H9 (cell line): ENCODE measurements at regions not wholly inside any gene's neighbourhood (a gene's known extent, or its start where the extent isn't known, plus 50 kb on each side); places are given as distances from the start of the nearest gene placed in this dataset.

Experiments
- DNase-seq: peaks from one replicate; pipeline ENCODE4 v3.0.0-alpha.2; 2017
- H2AFZ ChIP-seq: one replicate; pipeline ENCODE4 v1.6.1; 2013; ENCODE audit warnings: mild to moderate bottlenecking, low read length, control low read depth, moderate library complexity
- H2AK5ac ChIP-seq: 2 replicates; pipeline ENCODE4 v1.6.1; 2013; ENCODE audit warnings: low read length, control low read depth, mixed read lengths; ENCODE audit not compliant: insufficient read length
- H2BK120ac ChIP-seq: one replicate; pipeline ENCODE4 v1.6.1; 2013; ENCODE audit warnings: low read depth, mild to moderate bottlenecking, low read length, control low read depth, inconsistent platforms; ENCODE audit not compliant: poor library complexity, severe bottlenecking
- H2BK12ac ChIP-seq: 2 replicates; pipeline ENCODE4 v1.6.1; 2013; ENCODE audit warnings: low read length, control low read depth, mixed read lengths, low read depth; ENCODE audit not compliant: insufficient read length
- H2BK15ac ChIP-seq: 2 replicates; pipeline ENCODE4 v1.6.1; 2013; ENCODE audit warnings: low read depth, low read length, control low read depth
- H2BK20ac ChIP-seq: one replicate; pipeline ENCODE4 v1.6.1; 2013; ENCODE audit warnings: low read depth, mild to moderate bottlenecking, low read length, control low read depth, inconsistent platforms; ENCODE audit not compliant: poor library complexity, severe bottlenecking
- H2BK5ac ChIP-seq: 2 replicates; pipeline ENCODE4 v1.6.1; 2013; ENCODE audit warnings: low read length, control low read depth, mixed read lengths; ENCODE audit not compliant: insufficient read length
- H3K14ac ChIP-seq: 2 replicates; pipeline ENCODE4 v1.6.1; 2013; ENCODE audit warnings: low read length, control low read depth; ENCODE audit not compliant: insufficient read depth
- H3K18ac ChIP-seq: 2 replicates; pipeline ENCODE4 v1.6.1; 2013; ENCODE audit warnings: low read depth, mild to moderate bottlenecking, mixed read lengths, low read length, control low read depth; ENCODE audit not compliant: insufficient read length
- H3K23ac ChIP-seq: 2 replicates; pipeline ENCODE4 v1.6.1; 2013; ENCODE audit warnings: low read length, control low read depth, mixed read lengths, low read depth; ENCODE audit not compliant: insufficient read length
- H3K23me2 ChIP-seq: 2 replicates; pipeline ENCODE4 v1.6.1; 2013; ENCODE audit warnings: low read depth, mild to moderate bottlenecking, mixed read lengths, low read length, control low read depth; ENCODE audit not compliant: insufficient read length, poor library complexity, severe bottlenecking
- H3K27ac ChIP-seq: 2 replicates; pipeline ENCODE4 v1.5.1; 2013; ENCODE audit warnings: low read length, control low read depth, mixed read lengths, low read depth; ENCODE audit not compliant: insufficient read length
- H3K27me3 ChIP-seq: 2 replicates; pipeline ENCODE4 v1.6.1; 2013; ENCODE audit warnings: low read length, control low read depth, inconsistent platforms; ENCODE audit not compliant: insufficient read depth
- H3K4ac ChIP-seq: 2 replicates; pipeline ENCODE4 v1.6.1; 2013; ENCODE audit warnings: low read depth, mild to moderate bottlenecking, control low read depth, inconsistent platforms, low read length, moderate library complexity
- H3K4me1 ChIP-seq: 2 replicates; pipeline ENCODE4 v1.6.1; 2013; ENCODE audit warnings: low read length, control low read depth, inconsistent platforms; ENCODE audit not compliant: insufficient read depth
- H3K4me2 ChIP-seq: 2 replicates; pipeline ENCODE4 v1.6.1; 2013; ENCODE audit warnings: low read length, control low read depth, mixed read lengths; ENCODE audit not compliant: insufficient read length, insufficient read depth
- H3K56ac ChIP-seq: 2 replicates; pipeline ENCODE4 v1.6.1; 2013; ENCODE audit warnings: low read depth, mild to moderate bottlenecking, mixed read lengths, low read length, control low read depth; ENCODE audit not compliant: insufficient read length
- H3K79me1 ChIP-seq: 2 replicates; pipeline ENCODE4 v1.6.1; 2013; ENCODE audit warnings: low read depth, mild to moderate bottlenecking, moderate library complexity, low read length, control low read depth, inconsistent platforms; ENCODE audit not compliant: insufficient read depth, poor library complexity, severe bottlenecking
- H3K79me2 ChIP-seq: 2 replicates; pipeline ENCODE4 v1.6.1; 2013; ENCODE audit warnings: low read length, control low read depth, inconsistent platforms; ENCODE audit not compliant: insufficient read depth
- H3K9ac ChIP-seq: 2 replicates; pipeline ENCODE4 v1.6.1; 2013; ENCODE audit warnings: low read length, control low read depth, mixed read lengths; ENCODE audit not compliant: insufficient read length; ENCODE audit errors: extremely low read depth
- H3K9me3 ChIP-seq: one replicate; pipeline ENCODE4 v1.6.1; 2013; ENCODE audit warnings: low read depth, low read length, inconsistent platforms; ENCODE audit not compliant: control insufficient read depth
- H3T11ph ChIP-seq: one replicate; pipeline ENCODE4 v1.6.1; 2013; ENCODE audit warnings: mild to moderate bottlenecking, low read length, control low read depth, inconsistent platforms
- H4K20me1 ChIP-seq: one replicate; pipeline ENCODE4 v1.6.1; 2013; ENCODE audit not compliant: control insufficient read depth, insufficient read length, insufficient read depth
- H4K5ac ChIP-seq: 2 replicates; pipeline ENCODE4 v1.6.1; 2013; ENCODE audit warnings: low read depth, mild to moderate bottlenecking, mixed read lengths, low read length, control low read depth; ENCODE audit not compliant: insufficient read length
- H4K8ac ChIP-seq: replicated peaks from 2 replicates; pipeline ENCODE4 v1.6.1; 2013; ENCODE audit warnings: low read length, control low read depth, mixed read lengths, low read depth; ENCODE audit not compliant: insufficient read length
- H4K91ac ChIP-seq: 2 replicates; pipeline ENCODE4 v1.6.1; 2013; ENCODE audit warnings: low read depth, mild to moderate bottlenecking, moderate library complexity, mixed read lengths, low read length, control low read depth; ENCODE audit not compliant: insufficient read length
- H3K27ac Mint-ChIP-seq, 3 experiments: 2 replicates in 2 of 3; 3 replicates in 1 of 3; pipeline ENCODE4 v1.8.0; 2020 to 2021; ENCODE audit warnings: mixed read lengths in 3 of 3, mild to moderate bottlenecking in 1 of 3, moderate library complexity in 1 of 3
- H3K27me3 Mint-ChIP-seq: 2 replicates; pipeline ENCODE4 v1.8.0; 2021; ENCODE audit warnings: low read depth, mild to moderate bottlenecking, moderate library complexity, mixed read lengths
- H3K36me3 Mint-ChIP-seq, 3 experiments: 2 replicates in 2 of 3; 3 replicates in 1 of 3; pipeline ENCODE4 v1.8.0; 2020 to 2021; ENCODE audit warnings: low read depth in 3 of 3, mixed read lengths in 3 of 3; ENCODE audit not compliant: insufficient read depth in 1 of 3
- H3K4me1 Mint-ChIP-seq, 2 experiments: 2 replicates each; pipeline ENCODE4 v1.8.0; 2020; ENCODE audit warnings: mixed read lengths in 2 of 2
- H3K4me3 Mint-ChIP-seq, 2 experiments: 2 replicates in 1 of 2; 3 replicates in 1 of 2; pipeline ENCODE4 v1.8.0; 2020 to 2021; ENCODE audit warnings: mild to moderate bottlenecking in 2 of 2, mixed read lengths in 2 of 2, moderate library complexity in 1 of 2
- H3K9me3 Mint-ChIP-seq, 2 experiments: 2 replicates in 1 of 2; 3 replicates in 1 of 2; pipeline ENCODE4 v1.8.0; 2020; ENCODE audit warnings: mild to moderate bottlenecking in 2 of 2, mixed read lengths in 2 of 2, moderate library complexity in 1 of 2
- CTCF ChIP-seq: fragments of 200-600 bp; sonication (generic); conservative IDR thresholded peaks from 3 replicates; pipeline ENCODE4 v1.8.0; 2021; ENCODE audit warnings: antibody characterized with exemption, mild to moderate bottlenecking
- WGBS: extraction: QIAGEN DNeasy Blood & Tissue Kit; methylation state at CpG from one replicate; pipeline ENCODE4 v1.1.7; 2013; ENCODE audit warnings: missing lambda C conversion rate, low lambda C conversion rate, mixed read lengths; ENCODE audit not compliant: insufficient read length; ENCODE audit errors: extremely low coverage; 5-methylcytosine and 5-hydroxymethylcytosine counted together

- no peak overlapping the region for H4K91ac ChIP-seq
- H3K27me3 ChIP-seq, result no peaks in the 10 kb centered on the region
- no peak overlapping the region for H4K5ac ChIP-seq
- no peak overlapping the region for H2AFZ ChIP-seq
- no peak overlapping the region for H2AK5ac ChIP-seq
- H3K18ac ChIP-seq, result no peak overlapping the region
- no peak overlapping the region for H3T11ph ChIP-seq
- Mint-ChIP-seq H3K4me3 (no peak overlapping the region), H3K9me3 (peaks cover 0 to 3% of the 10 kb centered on the region in 2 experiments; a peak in 2 of 5 replicates), H3K36me3 (no peaks in the 10 kb centered on the region), H3K4me1 (peaks cover 6 to 8% of the 10 kb centered on the region in 2 experiments), H3K27me3 (no peaks in the 10 kb centered on the region), H3K27ac (no peak overlapping the region)
- no peaks in the 10 kb centered on the region for H4K20me1 ChIP-seq
- TF ChIP-seq CTCF, result no peak
- H4K8ac ChIP-seq, result no peak overlapping the region
- H3K9me3 ChIP-seq, result no peaks in the 10 kb centered on the region
- no peak overlapping the region for H3K4me2 ChIP-seq
- no peaks in the 10 kb centered on the region for H3K4me1 ChIP-seq
- no peak for DNase-seq
- H3K56ac ChIP-seq, result no peak overlapping the region
- no peak overlapping the region for H3K4ac ChIP-seq
- H2BK15ac ChIP-seq, result no peak overlapping the region
- H2BK20ac ChIP-seq, result no peak overlapping the region
- no peaks in the 10 kb centered on the region for H3K23me2 ChIP-seq
- no peak overlapping the region for H2BK12ac ChIP-seq
- no peak overlapping the region for H2BK5ac ChIP-seq
- no peaks in the 10 kb centered on the region for H3K79me1 ChIP-seq
- no peak overlapping the region for H2BK120ac ChIP-seq
- WGBS, result no CpG with 5 or more reads among the region's 4 CpGs
- H3K14ac ChIP-seq, result no peak overlapping the region
- H3K27ac ChIP-seq, result no peak overlapping the region
- H3K79me2 ChIP-seq, result no peaks in the 10 kb centered on the region
- H3K23ac ChIP-seq, result no peak overlapping the region
- no peak overlapping the region for H3K9ac ChIP-seq
These were observed 57.7 kb upstream of the RBMS1 start for GRCh38 chr2:160551259-160551658.
